ENCODE measurements at regions not wholly inside any gene's neighbourhood (a gene's known extent, or its start where the extent isn't known, plus 50 kb on each side); places are given as distances from the start of the nearest gene placed in this dataset.

DNA sequence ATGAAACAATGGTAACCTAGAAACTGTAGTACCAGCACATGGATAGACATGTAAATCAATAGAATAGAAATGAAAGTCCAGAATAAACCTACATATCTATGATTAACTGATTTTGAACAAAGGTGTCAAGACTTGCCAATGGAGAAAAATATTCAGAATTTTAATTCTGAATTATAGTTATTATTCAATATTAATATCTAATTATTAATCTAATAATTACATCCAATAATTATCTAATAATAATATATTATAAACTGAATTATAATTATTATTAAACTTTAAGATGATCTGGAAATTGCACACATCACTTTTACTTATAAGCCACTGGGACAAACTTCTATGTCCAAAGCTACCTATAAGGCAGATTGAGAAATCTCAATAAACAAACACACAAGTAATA, 1365.2 kb upstream of the ADGRL3 start:
- FAIRE-seq (no peak), DNase-seq (ENCODE audit: low spot score) (no peak)

DNA sequence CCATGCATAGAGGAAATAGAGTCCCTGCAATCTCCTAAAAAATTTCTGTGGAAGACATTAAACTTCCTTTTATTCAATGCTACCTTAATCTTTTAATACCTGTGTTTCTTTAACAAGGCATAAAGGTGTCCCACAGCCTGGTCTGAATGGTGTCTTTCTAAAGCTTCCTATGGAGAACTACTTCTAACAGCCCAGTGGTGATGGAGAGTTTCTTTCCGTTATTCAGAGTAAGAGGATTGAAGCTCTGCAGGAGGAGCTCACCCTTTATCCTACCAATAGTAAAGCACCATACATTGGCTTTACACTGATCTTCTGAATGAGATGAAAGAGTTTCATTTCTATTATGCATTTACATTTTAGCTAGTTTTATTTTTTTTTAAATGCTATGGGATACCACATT, 1362.4 kb upstream of the ADGRL3 start:
- DNase-seq (ENCODE audit: low spot score) (no peak), FAIRE-seq (no peak)

DNA sequence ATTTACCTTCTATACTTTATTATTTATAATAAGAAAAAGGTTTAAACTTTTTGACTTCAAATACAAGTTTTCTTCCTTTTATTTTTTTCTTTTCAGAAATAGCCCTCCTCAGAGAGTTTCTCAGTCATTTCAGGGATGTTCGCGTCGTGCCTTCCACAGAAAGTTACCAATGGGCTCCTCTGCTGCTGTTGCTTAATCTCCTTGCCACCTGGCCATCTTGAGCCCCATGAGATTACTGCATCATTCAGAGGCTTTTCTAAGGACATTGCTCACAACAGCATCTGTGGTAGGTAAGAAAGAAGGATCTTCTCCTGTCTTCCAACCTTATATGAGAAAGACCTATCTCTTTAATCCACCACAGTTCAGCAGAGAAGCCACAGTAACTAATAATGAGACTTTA, 1361.9 kb upstream of the ADGRL3 start:
- FAIRE-seq (no peak), DNase-seq (ENCODE audit: low spot score) (no peak)

DNA sequence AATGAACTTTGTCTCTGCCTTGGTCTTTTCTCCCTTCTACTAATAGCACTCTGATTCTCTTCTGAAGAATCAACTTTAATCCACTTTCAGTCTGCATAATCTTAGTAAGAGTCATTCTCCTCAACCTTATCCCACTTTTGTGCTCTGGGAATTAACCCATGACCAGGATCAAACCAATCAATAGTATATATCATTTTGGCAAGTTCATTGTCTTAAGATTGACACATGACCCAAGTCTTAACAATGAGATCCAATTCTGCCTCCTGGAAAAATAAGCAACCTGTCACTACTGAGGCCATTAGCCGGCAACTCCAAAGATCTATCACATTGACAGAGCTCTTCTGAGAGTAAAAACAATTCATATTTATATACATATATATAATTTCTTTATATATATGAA, 1358.4 kb upstream of the ADGRL3 start:
- no peak for FAIRE-seq

DNA sequence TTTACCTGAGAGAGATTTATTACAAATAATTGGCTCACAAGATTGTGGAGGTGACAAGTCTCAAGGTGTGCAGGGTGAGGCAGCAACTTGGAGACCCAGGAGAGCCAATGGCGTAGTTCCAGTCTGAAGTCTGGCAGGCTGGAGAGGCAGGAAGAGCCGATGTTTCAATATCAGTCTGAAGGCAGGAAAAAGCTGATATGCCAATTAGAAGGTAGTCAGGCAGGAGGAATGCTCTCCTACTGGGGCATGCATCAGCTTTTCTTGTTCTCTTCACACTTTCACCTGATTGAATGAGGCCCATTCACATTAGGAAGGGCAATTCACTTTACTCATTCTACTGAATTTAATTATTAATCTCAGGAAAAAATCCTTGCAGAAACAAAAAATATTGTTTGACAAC, 1351.7 kb upstream of the ADGRL3 start:
- no peak for DNase-seq (ENCODE audit: low spot score)
- FAIRE-seq, result no peak

More for the DNA sequence above, 1358.4 kb upstream of the ADGRL3 start:
- no peak for DNase-seq (ENCODE audit: low spot score)

DNA sequence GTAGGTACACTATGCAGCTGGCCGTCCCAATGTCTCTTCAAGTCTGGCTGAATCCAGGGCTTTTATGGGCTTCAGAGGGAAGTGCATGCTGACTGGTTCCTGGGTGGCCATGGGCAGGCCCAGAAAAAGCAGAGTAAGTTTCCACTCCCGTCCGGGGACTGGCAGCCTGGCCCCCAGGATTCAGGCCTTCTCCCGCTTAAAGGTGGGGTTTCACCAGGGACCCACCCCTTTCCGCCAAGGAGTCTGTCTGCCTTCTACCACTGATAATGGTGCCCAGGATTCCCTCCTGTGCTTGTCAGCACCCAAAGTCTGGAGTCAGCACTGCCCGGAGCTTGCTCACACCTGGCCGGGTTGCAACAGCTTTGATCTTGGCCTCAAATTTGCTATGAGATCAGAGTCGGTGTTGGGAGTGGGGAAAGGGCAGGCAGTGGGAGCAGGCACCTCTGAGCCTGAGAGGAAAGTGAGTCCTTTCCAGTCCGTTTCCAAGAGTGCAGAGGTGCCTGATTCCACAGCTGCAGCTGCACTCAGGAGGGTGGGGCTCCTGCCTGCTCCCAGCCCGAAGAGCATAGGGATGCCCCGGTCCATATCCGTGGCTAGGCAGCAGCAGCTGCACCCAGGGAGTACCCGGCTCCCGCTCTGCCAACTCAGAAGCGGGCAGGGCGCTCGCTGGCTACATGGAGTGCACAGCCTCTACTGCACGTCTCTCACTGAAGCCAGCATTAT, 1344.3 kb upstream of the ADGRL3 start:
- FAIRE-seq, result no peak
- DNase-seq (ENCODE audit: low spot score), result no peak

DNA sequence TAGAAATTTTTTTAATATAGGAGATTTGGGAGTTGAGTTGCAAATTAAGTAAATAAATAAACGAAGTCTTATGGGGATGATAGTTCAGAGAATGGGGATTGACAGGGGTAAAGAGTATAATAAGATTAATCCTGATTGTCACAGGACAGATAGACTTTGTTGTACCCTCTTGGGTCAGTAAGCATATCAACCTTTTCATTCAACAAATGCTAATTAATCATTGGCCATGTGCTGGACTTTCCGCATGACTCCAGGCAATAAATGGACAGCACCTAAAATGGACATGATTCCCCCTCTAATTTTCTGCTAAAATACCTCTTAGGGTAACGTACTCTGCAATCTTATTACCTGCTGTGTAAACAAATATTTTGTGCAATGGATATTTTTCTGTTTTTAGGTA, 1331.1 kb upstream of the ADGRL3 start:
- no peak for DNase-seq (ENCODE audit: low spot score)
- no peak for FAIRE-seq

DNA sequence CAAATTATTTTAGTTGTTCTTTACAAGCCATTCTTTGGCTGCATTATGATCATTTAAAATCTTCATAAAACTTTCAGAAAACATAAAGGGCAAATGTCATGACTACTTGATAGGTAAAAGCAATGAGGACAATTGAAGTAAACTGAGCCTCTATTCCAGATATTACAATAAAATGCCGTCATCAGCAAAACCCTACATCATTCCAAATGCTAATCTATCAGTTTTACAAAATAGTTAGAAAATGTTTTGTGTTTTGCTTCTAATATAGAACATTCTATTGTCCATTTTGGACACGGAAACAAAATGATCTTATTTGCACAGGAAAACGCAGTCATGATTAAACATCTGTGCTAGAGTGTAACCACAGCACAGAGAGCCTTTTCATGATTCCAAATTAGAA, 1330.6 kb upstream of the ADGRL3 start:
- no peak for DNase-seq (ENCODE audit: low spot score)
- no peak for FAIRE-seq

DNA sequence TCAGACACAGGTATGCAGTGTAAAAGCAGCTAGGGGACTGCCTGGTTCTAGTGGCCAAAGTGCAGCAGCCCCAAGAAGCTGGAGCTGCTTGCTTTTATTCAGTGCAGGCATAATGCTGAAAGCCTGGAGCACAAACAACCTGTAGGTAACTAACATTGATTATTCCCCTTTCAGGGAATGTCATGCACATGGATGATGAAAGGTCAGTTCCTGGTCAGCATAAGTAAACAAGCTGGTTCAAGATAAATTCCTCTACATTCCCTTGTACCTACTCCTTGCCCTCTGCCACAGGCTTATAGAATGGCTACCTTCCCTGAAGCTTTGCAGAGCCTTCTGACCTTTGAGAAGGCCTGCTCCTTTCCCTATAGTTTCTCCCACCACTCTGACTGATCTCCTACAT, 1318.5 kb upstream of the ADGRL3 start:
- FAIRE-seq (no peak), DNase-seq (ENCODE audit: low spot score) (no peak)

DNA sequence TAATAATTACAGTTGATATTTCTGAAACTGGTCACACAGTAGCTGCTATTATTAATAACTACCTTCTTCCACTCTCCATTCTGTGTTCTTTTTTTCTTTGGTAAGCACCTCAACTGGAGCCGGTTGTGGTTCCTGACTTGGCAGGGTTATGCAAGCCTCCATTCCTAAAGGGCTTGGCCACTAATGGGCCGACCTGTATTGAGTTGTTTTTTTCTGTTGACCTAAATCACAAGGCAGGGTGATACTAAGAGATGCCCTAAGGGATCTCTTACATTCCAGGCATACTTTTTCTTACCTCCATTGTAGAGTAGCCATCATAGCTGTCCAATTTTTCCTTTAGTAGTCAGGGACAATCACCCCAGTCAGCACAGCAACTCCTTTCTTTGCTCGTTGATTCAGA, 1295.8 kb upstream of the ADGRL3 start:
- FAIRE-seq (no peak), DNase-seq (ENCODE audit: low spot score) (no peak)

DNA sequence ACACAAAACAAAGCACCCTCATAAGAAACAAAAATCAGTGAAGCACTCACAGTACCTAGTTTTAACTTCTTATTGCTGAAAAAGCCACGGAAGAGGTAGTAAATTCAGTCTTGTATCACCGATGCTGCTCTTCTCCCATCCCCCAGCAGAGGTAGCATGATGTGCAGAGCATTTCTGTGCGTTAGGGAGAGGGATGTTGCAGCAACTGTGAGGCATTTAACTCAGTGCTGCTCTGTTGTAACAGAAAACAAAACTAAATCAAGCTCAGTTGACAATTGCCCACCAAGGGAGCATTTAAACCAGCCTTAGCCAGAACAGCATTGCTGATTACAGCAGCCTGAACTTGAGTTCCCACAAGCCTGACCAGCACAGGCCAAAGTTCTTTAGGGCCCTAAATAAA, 1279.7 kb upstream of the ADGRL3 start:
- DNase-seq (ENCODE audit: low spot score) (no peak), FAIRE-seq (no peak)

DNA sequence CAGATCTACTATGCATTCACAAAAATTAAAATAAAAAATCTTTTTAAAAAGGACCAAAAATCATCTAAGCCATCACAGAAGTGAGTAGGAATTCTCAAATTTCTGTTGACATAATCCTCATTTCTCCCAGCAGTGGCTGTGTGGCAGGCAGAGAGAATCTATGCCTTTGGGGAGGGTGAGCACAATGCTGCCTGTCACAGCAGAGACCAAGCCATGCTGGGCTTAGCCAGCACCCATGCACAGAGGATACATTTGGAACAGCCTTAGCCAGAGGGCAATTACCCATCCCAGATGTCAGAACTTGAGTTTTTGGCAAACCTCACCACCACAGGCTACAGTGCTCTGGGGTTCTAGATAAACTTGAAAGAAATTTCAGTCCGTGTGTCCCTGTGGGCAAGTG, 1274.8 kb upstream of the ADGRL3 start:
- FAIRE-seq, result no peak
- no peak for DNase-seq (ENCODE audit: low spot score)

DNA sequence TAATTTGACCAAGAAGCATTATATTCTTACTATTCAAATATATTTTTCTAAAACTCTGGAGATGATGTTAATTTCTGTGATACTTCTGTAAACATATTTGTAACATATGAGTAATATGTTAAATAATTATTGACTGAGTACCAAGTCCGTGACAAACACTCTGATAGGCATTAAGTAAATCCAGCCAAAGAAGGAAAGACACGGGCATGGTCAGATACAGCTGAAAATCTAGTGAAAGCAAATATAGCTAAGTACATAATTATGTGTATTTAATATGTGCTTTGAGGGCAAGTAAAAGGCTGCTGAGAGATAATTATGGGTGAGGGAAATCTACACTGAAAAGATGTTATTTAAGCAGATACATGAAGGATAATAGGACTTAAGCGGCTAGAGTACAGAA, 1263.6 kb upstream of the ADGRL3 start:
- FAIRE-seq, result no peak
- no peak for DNase-seq (ENCODE audit: low spot score)

DNA sequence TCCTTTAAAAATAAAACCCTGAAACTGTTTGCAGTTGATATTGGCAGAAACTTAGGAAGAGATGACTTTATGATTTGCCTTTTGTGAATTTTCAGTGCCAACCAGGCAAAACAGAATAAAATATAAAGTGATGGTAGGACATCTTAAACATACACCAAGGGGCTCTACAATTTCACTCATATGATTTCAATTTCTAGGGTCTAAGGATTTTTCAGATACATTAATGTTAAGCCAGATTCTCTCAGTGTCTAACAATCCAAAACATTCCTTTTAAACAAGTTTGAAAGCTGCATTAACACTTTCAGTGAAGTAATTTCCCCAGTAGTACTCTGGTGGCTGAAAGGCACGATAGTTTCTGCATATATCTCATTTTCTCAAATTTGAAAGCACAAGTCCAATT, 1262.0 kb upstream of the ADGRL3 start:
- no peak for DNase-seq (ENCODE audit: low spot score)
- FAIRE-seq, result no peak

DNA sequence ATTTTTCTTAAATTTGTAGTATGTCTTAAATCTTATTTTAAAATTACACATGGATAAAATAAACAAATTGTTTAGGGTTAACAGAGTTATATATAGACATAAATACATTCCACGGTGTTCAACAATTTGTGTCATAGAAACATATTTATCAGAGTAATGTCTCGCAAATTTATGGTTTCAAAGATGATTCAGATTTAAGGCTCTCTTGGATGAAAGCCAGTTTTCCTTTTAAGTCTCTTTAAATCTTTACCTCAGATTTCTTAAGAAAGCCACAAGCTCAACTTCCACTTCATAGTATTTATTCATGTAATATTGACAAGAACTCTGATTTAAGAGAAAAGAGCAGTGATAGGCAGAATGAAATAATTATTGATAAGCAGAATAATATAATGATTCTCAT, 1254.8 kb upstream of the ADGRL3 start:
- FAIRE-seq (no peak), DNase-seq (ENCODE audit: low spot score) (no peak)

DNA sequence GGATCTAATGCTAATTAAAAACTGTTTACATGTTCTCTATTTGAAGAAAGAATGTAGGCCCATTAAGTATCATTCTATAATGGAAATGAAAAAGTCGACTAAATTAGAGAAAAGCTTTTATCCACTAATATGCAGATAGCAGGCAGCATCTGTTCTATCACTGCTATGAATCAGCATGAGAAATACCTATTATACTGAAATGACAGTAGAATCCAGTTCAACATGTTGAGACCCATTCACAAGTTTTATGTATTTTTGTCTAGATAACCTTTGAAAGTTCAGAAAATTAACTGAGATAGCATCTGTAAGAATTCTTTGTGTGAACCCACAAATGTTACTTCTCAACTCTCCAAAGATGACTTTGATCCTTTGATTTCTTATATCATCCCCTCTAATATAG, 1254.4 kb upstream of the ADGRL3 start:
- no peak for FAIRE-seq
- no peak for DNase-seq (ENCODE audit: low spot score)

DNA sequence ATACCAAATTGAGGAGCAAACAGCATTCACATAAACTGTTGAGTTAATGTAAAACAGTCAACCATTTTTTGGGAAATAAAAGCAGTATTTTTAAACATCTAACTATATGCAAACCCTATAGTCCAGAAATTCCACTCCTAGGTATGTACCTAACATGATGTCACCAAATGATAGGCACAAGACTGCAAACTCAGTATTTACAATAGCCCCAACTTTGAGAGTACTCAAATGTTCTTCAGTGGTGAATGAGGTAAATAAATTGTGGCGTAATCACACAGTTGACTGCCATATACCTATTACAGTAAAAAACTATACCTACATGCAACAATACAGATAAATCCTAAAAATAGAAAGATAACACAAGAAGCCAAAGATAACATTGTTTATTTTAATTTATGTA, 1243.8 kb upstream of the ADGRL3 start:
- FAIRE-seq (no peak), DNase-seq (ENCODE audit: low spot score) (no peak)

DNA sequence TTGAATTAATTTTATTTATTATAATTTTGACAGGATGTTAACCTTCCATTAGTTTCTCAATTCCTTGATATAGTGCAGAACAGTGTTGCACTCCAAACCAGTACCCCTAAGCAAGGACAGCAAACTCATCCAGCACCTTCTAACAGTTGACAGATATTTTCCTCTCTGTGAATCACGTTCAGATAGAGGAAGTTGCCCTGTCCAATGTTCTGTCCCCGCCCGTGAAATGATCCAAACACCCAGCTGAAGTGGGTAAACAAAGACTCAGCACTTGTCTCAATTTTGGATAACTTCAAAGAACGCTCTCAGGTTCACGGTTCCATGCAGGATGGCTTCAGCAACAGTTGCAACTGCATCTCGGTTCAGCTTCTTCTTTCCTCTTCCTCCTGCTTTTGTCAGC, 1240.0 kb upstream of the ADGRL3 start:
- FAIRE-seq, result no peak
- no peak for DNase-seq (ENCODE audit: low spot score)

DNA sequence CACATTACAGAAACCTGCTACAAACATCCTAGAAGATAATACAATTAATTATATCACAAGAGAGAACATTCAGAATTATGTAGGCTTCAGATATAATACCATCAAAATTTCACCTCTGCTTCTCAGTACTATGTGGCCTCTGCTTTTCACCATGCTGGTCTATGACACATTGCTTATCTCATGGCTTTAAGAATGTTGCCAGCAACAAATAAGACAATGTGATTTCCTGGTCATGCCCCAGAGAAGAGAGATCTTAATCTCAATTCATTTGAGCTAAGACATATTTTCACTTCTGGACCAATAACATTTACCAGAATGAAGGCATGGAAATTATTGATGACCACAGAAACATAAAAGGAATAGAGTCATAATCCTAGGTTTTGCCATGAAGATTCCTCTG, 1233.4 kb upstream of the ADGRL3 start:
- no peak for FAIRE-seq
- DNase-seq (ENCODE audit: low spot score), result no peak

DNA sequence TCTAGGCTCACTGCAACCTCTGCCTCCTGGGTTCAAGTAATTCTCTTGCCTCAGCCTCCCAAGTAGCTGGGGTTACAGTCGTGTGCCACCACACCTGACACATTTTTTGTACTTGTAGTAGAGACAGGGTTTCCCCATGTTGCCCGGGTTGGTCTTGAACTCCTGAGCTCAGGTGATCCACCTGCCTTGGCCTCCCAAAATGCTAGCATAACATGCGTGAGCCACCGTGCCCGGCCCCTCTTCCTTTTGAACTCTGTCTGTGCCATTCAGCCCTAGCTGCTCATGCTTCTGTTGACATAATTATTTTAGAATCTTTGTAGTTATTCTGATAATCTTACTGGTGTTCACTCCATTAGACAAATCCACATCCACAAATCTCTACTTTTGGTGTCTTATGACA, 1231.3 kb upstream of the ADGRL3 start:
- DNase-seq (ENCODE audit: low spot score) (no peak), FAIRE-seq (no peak)

DNA sequence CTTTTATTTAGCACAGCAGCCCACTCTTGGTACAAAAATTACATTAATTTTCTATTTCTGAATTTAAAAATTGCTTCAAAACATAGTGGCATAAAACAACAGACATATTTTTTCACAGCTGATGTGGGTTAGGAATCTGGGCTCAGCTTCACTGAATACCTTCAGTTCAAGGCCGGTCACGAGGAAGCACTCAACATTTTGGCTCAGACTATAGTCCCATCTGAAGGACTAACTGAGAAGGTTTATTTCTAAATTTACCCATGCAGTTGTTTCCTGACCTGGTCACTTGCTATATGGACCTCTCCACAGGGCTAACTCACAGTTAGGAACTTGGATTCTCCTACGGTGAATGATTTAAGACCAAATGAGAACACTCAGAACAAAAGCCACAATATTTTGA, 1230.2 kb upstream of the ADGRL3 start:
- FAIRE-seq (no peak), DNase-seq (ENCODE audit: low spot score) (no peak)

DNA sequence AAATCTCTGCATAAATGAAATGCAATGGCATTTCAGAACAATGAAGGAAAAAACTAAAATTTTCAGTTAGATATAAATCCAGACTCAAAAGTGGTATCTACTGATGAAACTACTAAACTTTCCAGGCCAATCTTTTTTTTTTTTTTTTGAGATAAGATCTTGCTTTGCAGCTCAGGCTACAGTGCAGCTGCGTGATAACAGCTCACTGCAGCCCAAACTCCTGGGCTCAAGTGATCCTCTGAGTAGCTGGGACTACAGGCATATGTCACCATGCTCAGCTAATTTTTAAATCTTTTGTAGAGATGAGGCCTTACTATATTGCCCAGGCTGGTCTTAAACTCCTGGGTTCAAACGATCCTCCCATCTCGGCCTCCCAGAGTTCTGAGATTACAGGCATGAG, 1228.2 kb upstream of the ADGRL3 start:
- FAIRE-seq, result no peak
- no peak for DNase-seq (ENCODE audit: low spot score)

DNA sequence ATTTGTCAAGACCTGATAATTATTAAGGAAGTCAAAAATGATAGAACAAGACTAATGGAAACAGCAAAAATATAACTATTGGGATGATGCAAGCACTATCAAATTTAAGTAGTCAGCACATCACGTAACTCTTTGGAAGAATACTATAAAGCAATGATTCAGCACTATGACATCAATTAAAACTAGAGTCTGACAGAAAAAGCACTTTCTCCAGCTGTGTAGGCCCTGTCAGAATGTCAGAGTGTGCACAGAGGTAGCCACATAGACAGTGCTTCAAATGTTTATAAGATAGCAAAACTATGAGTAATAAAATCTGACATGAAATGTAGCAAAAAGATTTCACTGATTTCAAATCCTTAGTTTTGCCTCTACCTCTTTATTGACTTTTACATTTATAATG, 1226.6 kb upstream of the ADGRL3 start:
- FAIRE-seq, result no peak
- no peak for DNase-seq (ENCODE audit: low spot score)

DNA sequence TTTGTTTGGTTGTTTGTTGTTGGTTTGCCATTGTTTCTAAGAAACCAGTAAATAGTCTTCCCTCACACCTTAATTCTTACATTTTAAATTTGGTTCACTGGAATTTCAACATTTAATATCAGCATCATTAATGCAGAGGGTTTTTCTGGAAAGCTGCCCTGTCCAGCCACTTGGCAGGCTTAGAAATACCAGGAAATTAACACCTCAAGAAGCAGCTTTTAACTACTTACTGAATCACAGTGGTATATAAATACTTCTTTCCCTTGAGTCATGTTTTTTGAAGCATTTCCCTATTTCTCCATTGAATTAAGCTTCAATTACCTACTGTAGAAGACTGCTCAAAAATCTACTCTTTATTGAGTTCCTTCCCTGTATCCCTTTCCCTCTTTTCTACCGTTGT, 1221.1 kb upstream of the ADGRL3 start:
- no peak for DNase-seq (ENCODE audit: low spot score)
- no peak for FAIRE-seq
